HCT116 (cell line): ENCODE measurements at regions not wholly inside any gene's neighbourhood (a gene's known extent, or its start where the extent isn't known, plus 50 kb on each side); places are given as distances from the start of the nearest gene placed in this dataset.

Experiments used
- ATAC-seq: fragments of 200-7000 bp; cut with Tn5 transposase; 2 replicates; pipeline ENCODE4 v1.9.1; 2020; ENCODE audit warnings: mild to moderate bottlenecking, moderate library complexity
- BruUV-seq: library from RNA; stranded (reverse); fragments of 400-500 nt; replicated peaks from 2 replicates; lab custom pipeline; 2021; lab: Mats Ljungman, UMichigan
- CTCF ChIA-PET: fragments of 300-600 bp; sonication (Branson Sonifier 250); formaldehyde crosslinking; loops from one replicate; lab custom pipeline; 2021; ENCODE audit warnings: antibody characterized with exemption; lab: Charles Lee
- POLR2A ChIA-PET: fragments of 300-600, 350-600 bp; sonication (Branson Sonifier 250); formaldehyde crosslinking; loops from one replicate; lab custom pipeline; 2021; ENCODE audit warnings: antibody characterized with exemption; lab: Charles Lee
- RAD21 ChIA-PET, 2 experiments: fragments of 300-600 bp; sonication (Branson Sonifier 250); formaldehyde crosslinking; loops; one replicate each; lab custom pipeline; 2023; ENCODE audit warnings: low total read pairs in 2 of 2; ENCODE audit not compliant: uncharacterized antibody in 2 of 2, unreplicated experiment in 2 of 2, low non-redundant PET in 1 of 2; lab: Charles Lee
- DNase-seq: peaks from one replicate; pipeline ENCODE4 v3.0.0-alpha.2; 2010; ENCODE audit warnings: low read depth, low spot score
- H2AFZ ChIP-seq: fragments of 200-600 bp; shearing (Covaris generic), sonication (generic); 2 replicates; pipeline ENCODE4 v1.6.1; 2017; ENCODE audit warnings: low read depth, mixed run types, mixed read lengths, antibody characterized with exemption, low read length; ENCODE audit not compliant: poor library complexity, severe bottlenecking
- H3K27ac ChIP-seq: 2 replicates; pipeline ENCODE4 v1.5.1; 2012; ENCODE audit warnings: low read depth, low read length
- H3K27me3 ChIP-seq: fragments of 200-600 bp; sonication (generic); 2 replicates; pipeline ENCODE4 v1.6.1; 2016; ENCODE audit warnings: mixed run types, low read length, mixed read lengths; ENCODE audit not compliant: insufficient read depth
- H3K36me3 ChIP-seq, 2 experiments: fragments of 200-500 bp in 1 of 2; fragments of 200-600 bp in 1 of 2; sonication (Bioruptor generic) in 1 of 2; sonication (generic) in 1 of 2; 2 replicates each; pipeline versions ENCODE4 v1.5.1 to v1.6.1; 2014 to 2016; ENCODE audit warnings: low read length in 2 of 2, inconsistent platforms in 1 of 2, mixed read lengths in 1 of 2, mixed run types in 1 of 2; ENCODE audit not compliant: insufficient read depth in 2 of 2, control insufficient read depth in 1 of 2
- H3K4me1 ChIP-seq, 2 experiments: fragments of 200-600 bp in 1 of 2; sonication (generic) in 1 of 2; 2 replicates each; pipeline versions ENCODE4 v1.5.1 to v1.6.1; 2012 to 2017; ENCODE audit warnings: low read length in 2 of 2, inconsistent platforms in 1 of 2, mild to moderate bottlenecking in 1 of 2, mixed read lengths in 1 of 2, mixed run types in 1 of 2, moderate library complexity in 1 of 2; ENCODE audit not compliant: insufficient read depth in 2 of 2, control insufficient read depth in 1 of 2
- H3K4me2 ChIP-seq: fragments of 200-600 bp; sonication (generic); 2 replicates; pipeline ENCODE4 v1.6.1; 2017; ENCODE audit warnings: mixed run types, low read length, mixed read lengths
- H3K4me3 ChIP-seq, 2 experiments: fragments of 200-600 bp in 1 of 2; sonication (generic) in 1 of 2; replicated peaks in 1 of 2; 2 replicates each; pipeline ENCODE4 v1.5.1; 2011 to 2016; ENCODE audit warnings: low read length in 2 of 2, control low read depth in 1 of 2, low read depth in 1 of 2, mild to moderate bottlenecking in 1 of 2, mixed read lengths in 1 of 2, mixed run types in 1 of 2
- H3K79me2 ChIP-seq: fragments of 200-600 bp; sonication (generic); 2 replicates; pipeline ENCODE4 v1.6.1; 2017; ENCODE audit warnings: mild to moderate bottlenecking, mixed run types, low read length, moderate library complexity, mixed read lengths; ENCODE audit not compliant: insufficient read depth
- H3K9ac ChIP-seq: fragments of 200-600 bp; sonication (generic); 2 replicates; pipeline ENCODE4 v1.6.1; 2016; ENCODE audit warnings: low read length, mixed read lengths
- H3K9me2 ChIP-seq: fragments of 200-600 bp; sonication (generic), shearing (Covaris generic); 2 replicates; pipeline ENCODE4 v1.6.1; 2017; ENCODE audit warnings: mixed run types, mild to moderate bottlenecking, moderate library complexity; ENCODE audit not compliant: insufficient read depth
- H3K9me3 ChIP-seq, 2 experiments: fragments of 200-500 bp in 1 of 2; fragments of 200-600 bp in 1 of 2; sonication (Bioruptor generic) in 1 of 2; sonication (generic) in 1 of 2; 2 replicates each; pipeline ENCODE4 v1.6.1; 2014 to 2017; ENCODE audit warnings: low read length in 2 of 2, mixed read lengths in 2 of 2, inconsistent platforms in 1 of 2, low read depth in 1 of 2, mild to moderate bottlenecking in 1 of 2, mixed run types in 1 of 2, moderate library complexity in 1 of 2; ENCODE audit not compliant: control insufficient read depth in 1 of 2, insufficient read depth in 1 of 2
- H4K20me1 ChIP-seq: fragments of 200-600 bp; sonication (generic), shearing (Covaris generic); 2 replicates; pipeline ENCODE4 v1.6.1; 2017; ENCODE audit warnings: mixed run types, mild to moderate bottlenecking, moderate library complexity; ENCODE audit not compliant: insufficient read depth
- CTCF ChIP-seq, 3 experiments: fragments of 200-600 bp in 1 of 3; sonication (generic) in 1 of 3; IDR thresholded peaks in 2 of 3; conservative IDR thresholded peaks in 1 of 3; 2 replicates each; pipeline ENCODE4 v1.5.1; 2012 to 2017; ENCODE audit warnings: low read depth in 2 of 3, low read length in 2 of 3, antibody characterized with exemption in 1 of 3, borderline replicate concordance in 1 of 3, control low read depth in 1 of 3, mild to moderate bottlenecking in 1 of 3, mixed read lengths in 1 of 3, mixed run types in 1 of 3, moderate library complexity in 1 of 3; ENCODE audit not compliant: insufficient read depth in 1 of 3
- EGR1 ChIP-seq: IDR thresholded peaks from 2 replicates; pipeline ENCODE4 v1.6.1; 2012; ENCODE audit warnings: low read depth
- ELF1 ChIP-seq: IDR thresholded peaks from 2 replicates; pipeline ENCODE4 v1.6.1; 2012; ENCODE audit warnings: low read depth, borderline replicate concordance
- EZH2phosphoT487 ChIP-seq: fragments of 200-600 bp; IDR thresholded peaks from 2 replicates; pipeline ENCODE4 v1.6.1; 2018; ENCODE audit warnings: antibody characterized with exemption, borderline replicate concordance
- FOSL1 ChIP-seq: IDR thresholded peaks from 2 replicates; pipeline ENCODE4 v1.6.1; 2012; ENCODE audit warnings: low read depth
- JUND ChIP-seq: IDR thresholded peaks from 2 replicates; pipeline ENCODE4 v1.6.1; 2012
- MAX ChIP-seq: IDR thresholded peaks from 2 replicates; pipeline ENCODE4 v1.6.1; 2012
- POLR2A ChIP-seq: IDR thresholded peaks from 2 replicates; pipeline ENCODE4 v1.7.0; 2011; ENCODE audit warnings: borderline replicate concordance; ENCODE audit not compliant: insufficient read depth, insufficient read length; ENCODE audit errors: extremely low read depth
- POLR2AphosphoS5 ChIP-seq: IDR thresholded peaks from 2 replicates; pipeline ENCODE4 v1.6.1; 2011; ENCODE audit warnings: mild to moderate bottlenecking, low read depth, low read length, moderate library complexity
- REST ChIP-seq: IDR thresholded peaks from 2 replicates; pipeline ENCODE4 v1.6.1; 2012; ENCODE audit warnings: low read depth
- YY1 ChIP-seq: IDR thresholded peaks from 2 replicates; pipeline ENCODE4 v1.6.1; 2011; ENCODE audit warnings: low read length, low read depth, moderate library complexity, mild to moderate bottlenecking; ENCODE audit not compliant: insufficient replicate concordance; ENCODE audit errors: extremely low read depth
- ZFX ChIP-seq: fragments of 450-650 bp; IDR thresholded peaks from 2 replicates; pipeline ENCODE4 v1.6.1; 2017
- intact Hi-C: fragments of 100-400 bp; cut with micrococcal nuclease; formaldehyde crosslinking; loops from 2 replicates; pipeline ENCODE4 v1.10.0; 2022

- Histone ChIP-seq H3K9me2 (no peaks in the 10 kb centered on the region), H3K36me3 (no peaks in the 10 kb centered on the region), H3K9ac (no peak overlapping the region)
- TF ChIP-seq EZH2phosphoT487 (no peak), ELF1 (no peak), FOSL1 (no peak), REST (no peak), ZFX (no peak), POLR2A (no peak), MAX (no peak), EGR1 (no peak), POLR2AphosphoS5 (no peak)
- TF ChIP-seq, all 23 proteins: peak for 0
- POLR2A ChIA-PET, result no interaction called here
- DNase-seq (no peak), ATAC-seq (no peak)
- H3K4me1 ChIP-seq, result no peaks in the 10 kb centered on the region
- no peak overlapping the region for H3K4me3 ChIP-seq
- RAD21 ChIA-PET, result no interaction called here
- H3K79me2 ChIP-seq, result no peaks in the 10 kb centered on the region
- BruUV-seq, result no TSS peak
- CTCF ChIA-PET, result no interaction called here
- intact Hi-C loops, result no loop called here
- no peaks in the 10 kb centered on the region for H3K9me3 ChIP-seq
- H3K4me2 ChIP-seq, result no peak overlapping the region
- no peak overlapping the region for H3K27ac ChIP-seq
- no peak overlapping the region for H2AFZ ChIP-seq
- H4K20me1 ChIP-seq, result no peaks in the 10 kb centered on the region
- H3K27me3 ChIP-seq, result no peaks in the 10 kb centered on the region
Measured at GRCh38 chr4:115670930-115671329, 557.5 kb upstream of the NDST4 start.

GRCh38 chr4:115668396-115668795 lies 555.0 kb upstream of the NDST4 start:
- Histone ChIP-seq H3K27me3 (no peaks in the 10 kb centered on the region), H3K4me3 (no peak overlapping the region), H4K20me1 (no peaks in the 10 kb centered on the region), H3K9me3 (no peaks in the 10 kb centered on the region), H3K9ac (no peak overlapping the region), H3K4me2 (no peak overlapping the region), H3K79me2 (no peaks in the 10 kb centered on the region), H3K36me3 (no peaks in the 10 kb centered on the region), H2AFZ (no peak overlapping the region), H3K27ac (no peak overlapping the region), H3K9me2 (no peaks in the 10 kb centered on the region), H3K4me1 (no peaks in the 10 kb centered on the region)
- no peak for DNase-seq
- intact Hi-C loops, result no loop called here
- BruUV-seq, result no TSS peak
- ChIA-PET RAD21 (no interaction called here), POLR2A (no interaction called here), CTCF (no interaction called here)
- no peak for ATAC-seq
- TF ChIP-seq JUND (no peak), REST (no peak), ELF1 (no peak), YY1 (no peak), ZFX (no peak), POLR2AphosphoS5 (no peak), CTCF (IDR thresholded peaks at IDR 0.05 in 2 of 3, conservative IDR thresholded peaks at IDR 0.05 in 1 of 3; ENCODE audit: borderline replicate concordance in 1 of 3, insufficient read depth in 1 of 3, low read depth in 2 of 3, low read length in 2 of 3) (no peak)
